ENCODE measurements at regions not wholly inside any gene's neighbourhood (a gene's known extent, or its start where the extent isn't known, plus 50 kb on each side); places are given as distances from the start of the nearest gene placed in this dataset.

DNA sequence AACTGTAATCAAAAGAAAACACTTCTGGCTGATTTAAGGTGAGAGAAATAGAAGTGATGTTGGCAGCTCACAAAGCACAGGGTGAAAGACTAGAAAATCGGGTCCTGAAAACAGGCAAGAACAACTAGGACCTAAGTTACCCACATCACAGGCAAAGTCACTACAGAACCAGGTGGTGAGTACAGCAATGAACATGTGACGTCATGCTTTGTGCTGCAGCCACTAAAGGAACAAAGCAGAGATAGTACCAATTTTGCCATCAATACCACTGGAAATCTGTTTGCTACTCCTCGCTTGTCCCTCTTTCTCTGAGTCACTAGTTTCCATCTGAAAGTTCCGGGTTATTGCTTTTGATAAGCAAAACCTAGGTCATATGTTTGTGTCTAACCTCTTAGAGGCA, 326.7 kb downstream of the GABRB2 start:
- TF ChIP-seq, protein P1, sequence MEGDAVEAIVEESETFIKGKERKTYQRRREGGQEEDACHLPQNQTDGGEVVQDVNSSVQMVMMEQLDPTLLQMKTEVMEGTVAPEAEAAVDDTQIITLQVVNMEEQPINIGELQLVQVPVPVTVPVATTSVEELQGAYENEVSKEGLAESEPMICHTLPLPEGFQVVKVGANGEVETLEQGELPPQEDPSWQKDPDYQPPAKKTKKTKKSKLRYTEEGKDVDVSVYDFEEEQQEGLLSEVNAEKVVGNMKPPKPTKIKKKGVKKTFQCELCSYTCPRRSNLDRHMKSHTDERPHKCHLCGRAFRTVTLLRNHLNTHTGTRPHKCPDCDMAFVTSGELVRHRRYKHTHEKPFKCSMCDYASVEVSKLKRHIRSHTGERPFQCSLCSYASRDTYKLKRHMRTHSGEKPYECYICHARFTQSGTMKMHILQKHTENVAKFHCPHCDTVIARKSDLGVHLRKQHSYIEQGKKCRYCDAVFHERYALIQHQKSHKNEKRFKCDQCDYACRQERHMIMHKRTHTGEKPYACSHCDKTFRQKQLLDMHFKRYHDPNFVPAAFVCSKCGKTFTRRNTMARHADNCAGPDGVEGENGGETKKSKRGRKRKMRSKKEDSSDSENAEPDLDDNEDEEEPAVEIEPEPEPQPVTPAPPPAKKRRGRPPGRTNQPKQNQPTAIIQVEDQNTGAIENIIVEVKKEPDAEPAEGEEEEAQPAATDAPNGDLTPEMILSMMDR (IDR thresholded peaks at IDR 0.05), result no peak
- no peak for TF ChIP-seq ZFX (IDR thresholded peaks at IDR 0.05; ENCODE audit: borderline replicate concordance)

All from 22Rv1 (cell line).